Karpas-422 (cell line): ENCODE measurements at regions not wholly inside any gene's neighbourhood (a gene's known extent, or its start where the extent isn't known, plus 50 kb on each side); places are given as distances from the start of the nearest gene placed in this dataset.

Experiments
- DNase-seq: peaks from one replicate; pipeline ENCODE4 v3.0.0-alpha.2; 2015
- H2AFZ ChIP-seq: fragments of 200-600 bp; sonication (generic); 2 replicates; pipeline ENCODE4 v1.6.1; 2014; ENCODE audit warnings: antibody characterized with exemption, low read length, mixed read lengths
- H3K27ac ChIP-seq: fragments of 200-600 bp; sonication (generic); 2 replicates; pipeline ENCODE4 v1.5.1; 2014; ENCODE audit warnings: mild to moderate bottlenecking, low read length, moderate library complexity
- H3K27me3 ChIP-seq: fragments of 200-600 bp; sonication (generic); 2 replicates; pipeline ENCODE4 v1.6.1; 2014; ENCODE audit warnings: low read length, mixed read lengths
- H3K36me3 ChIP-seq: fragments of 200-600 bp; sonication (generic); 2 replicates; pipeline ENCODE4 v1.6.1; 2014; ENCODE audit warnings: low read length, mixed read lengths; ENCODE audit not compliant: insufficient read depth
- H3K4me1 ChIP-seq: fragments of 200-600 bp; sonication (generic); 2 replicates; pipeline ENCODE4 v1.6.1; 2014; ENCODE audit warnings: mild to moderate bottlenecking, low read length, mixed read lengths
- H3K4me2 ChIP-seq: fragments of 200-600 bp; sonication (generic); 2 replicates; pipeline ENCODE4 v1.6.1; 2014; ENCODE audit warnings: low read length, low read depth, mild to moderate bottlenecking; ENCODE audit not compliant: poor library complexity, severe bottlenecking
- H3K4me3 ChIP-seq: fragments of 200-600 bp; sonication (generic); 2 replicates; pipeline ENCODE4 v1.5.1; 2014; ENCODE audit warnings: mild to moderate bottlenecking, antibody characterized with exemption, low read length, mixed read lengths
- H3K79me2 ChIP-seq: fragments of 200-600 bp; sonication (generic); 2 replicates; pipeline ENCODE4 v1.6.1; 2014; ENCODE audit warnings: mild to moderate bottlenecking, low read length, mixed read lengths
- H3K9ac ChIP-seq: fragments of 200-600 bp; sonication (generic); 2 replicates; pipeline ENCODE4 v1.6.0; 2014; ENCODE audit warnings: low read length
- H3K9me2 ChIP-seq: fragments of 200-600 bp; sonication (generic), shearing (Covaris generic); replicated peaks from 2 replicates; pipeline ENCODE4 v1.6.0; 2014; ENCODE audit warnings: mild to moderate bottlenecking, low read length, moderate library complexity; ENCODE audit not compliant: insufficient read depth
- H3K9me3 ChIP-seq: fragments of 300-700, 200-600 bp; sonication (generic); 2 replicates; pipeline ENCODE4 v1.6.1; 2014; ENCODE audit warnings: low read length, mixed read lengths
- H4K20me1 ChIP-seq: fragments of 200-600 bp; sonication (generic); 2 replicates; pipeline ENCODE4 v1.6.1; 2014; ENCODE audit warnings: mild to moderate bottlenecking, antibody characterized with exemption, low read length, low read depth; ENCODE audit not compliant: insufficient read depth

GRCh38 chr12:4068981-4069669 is 195.9 kb upstream of the PARP11 start:
- no peaks in the 10 kb centered on the region for H3K9me3 ChIP-seq
- H2AFZ ChIP-seq = no peak overlapping the region
- no peak overlapping the region for H3K4me3 ChIP-seq
- no peaks in the 10 kb centered on the region for H4K20me1 ChIP-seq
- no peak overlapping the region for H3K4me2 ChIP-seq
- no peaks in the 10 kb centered on the region for H3K4me1 ChIP-seq
- no peaks in the 10 kb centered on the region for H3K9me2 ChIP-seq
- 0 out of 2 replicates have a peak, but pooled peaks cover 2% of the 10 kb centered on the region for H3K27me3 ChIP-seq
- H3K36me3 ChIP-seq = no peaks in the 10 kb centered on the region
- H3K79me2 ChIP-seq = no peaks in the 10 kb centered on the region
- H3K27ac ChIP-seq = no peak overlapping the region
- DNase-seq = no peak
- no peak overlapping the region for H3K9ac ChIP-seq

- H3K4me1 ChIP-seq = no peaks in the 10 kb centered on the region
- H3K9ac ChIP-seq = no peak overlapping the region
- H3K27ac ChIP-seq = no peak overlapping the region
- no peak overlapping the region for H3K4me3 ChIP-seq
- no peaks in the 10 kb centered on the region for H3K36me3 ChIP-seq
- H3K79me2 ChIP-seq = no peaks in the 10 kb centered on the region
- H2AFZ ChIP-seq = no peak overlapping the region
- 0 out of 2 replicates have a peak, but pooled peaks cover 2% of the 10 kb centered on the region for H3K27me3 ChIP-seq
- no peak overlapping the region for H3K4me2 ChIP-seq
- H3K9me2 ChIP-seq = no peaks in the 10 kb centered on the region
- DNase-seq = no peak
- H3K9me3 ChIP-seq = no peaks in the 10 kb centered on the region
- H4K20me1 ChIP-seq = no peaks in the 10 kb centered on the region
These were observed 190.8 kb upstream of the PARP11 start for GRCh38 chr12:4064008-4064407.

DNA sequence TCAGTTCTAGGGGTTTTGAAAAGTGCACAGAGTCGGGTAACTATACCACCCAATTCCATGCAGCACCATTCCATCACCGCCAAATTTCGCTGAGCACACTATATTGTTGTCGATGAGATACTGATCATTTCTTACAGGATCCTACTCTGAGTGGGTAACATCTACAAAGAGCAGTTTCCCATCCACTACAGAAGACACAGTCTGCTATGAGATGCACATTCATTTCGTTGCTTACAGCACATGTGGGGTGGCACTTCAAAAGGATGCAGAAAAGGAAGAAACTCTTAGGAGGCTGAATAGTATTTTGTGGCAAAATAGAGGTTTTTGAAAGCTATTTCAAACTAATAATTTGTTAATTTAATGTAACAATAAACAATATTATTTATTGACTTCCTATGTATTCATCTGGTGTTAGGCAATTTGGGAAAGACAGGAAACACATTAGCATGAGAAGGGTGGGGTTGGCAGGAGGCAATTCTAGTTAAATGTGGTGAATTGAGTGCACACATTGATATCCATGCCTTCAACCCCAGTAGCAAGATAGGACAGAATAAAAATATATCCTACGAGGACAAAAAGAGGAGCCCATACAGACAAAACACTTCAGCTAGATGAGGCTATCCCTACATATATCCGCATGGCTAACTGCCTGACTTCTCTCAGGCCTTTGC is 186.8 kb upstream of the PARP11 start:
- no peaks in the 10 kb centered on the region for H3K79me2 ChIP-seq
- no peak overlapping the region for H3K9ac ChIP-seq
- no peak for DNase-seq
- no peaks in the 10 kb centered on the region for H3K9me2 ChIP-seq
- H3K9me3 ChIP-seq = no peaks in the 10 kb centered on the region
- H3K4me2 ChIP-seq = no peak overlapping the region
- no peaks in the 10 kb centered on the region for H3K27me3 ChIP-seq
- no peaks in the 10 kb centered on the region for H4K20me1 ChIP-seq
- no peak overlapping the region for H3K27ac ChIP-seq
- H3K36me3 ChIP-seq = no peaks in the 10 kb centered on the region
- no peak overlapping the region for H3K4me3 ChIP-seq
- H3K4me1 ChIP-seq = no peaks in the 10 kb centered on the region
- no peak overlapping the region for H2AFZ ChIP-seq

GRCh38 chr12:4056910-4057845 is 184.0 kb upstream of the PARP11 start:
- H3K9ac ChIP-seq = no peak overlapping the region
- H3K9me2 ChIP-seq = no peaks in the 10 kb centered on the region
- no peaks in the 10 kb centered on the region for H3K9me3 ChIP-seq
- H3K27ac ChIP-seq = no peak overlapping the region
- no peaks in the 10 kb centered on the region for H4K20me1 ChIP-seq
- H3K27me3 ChIP-seq = no peaks in the 10 kb centered on the region
- no peak for DNase-seq
- no peak overlapping the region for H3K4me2 ChIP-seq
- H3K36me3 ChIP-seq = no peaks in the 10 kb centered on the region
- no peak overlapping the region for H2AFZ ChIP-seq
- H3K79me2 ChIP-seq = no peaks in the 10 kb centered on the region
- H3K4me1 ChIP-seq = no peaks in the 10 kb centered on the region
- no peak overlapping the region for H3K4me3 ChIP-seq

- H3K27me3 ChIP-seq = no peaks in the 10 kb centered on the region
- no peak overlapping the region for H3K4me3 ChIP-seq
- no peak overlapping the region for H3K4me2 ChIP-seq
- H4K20me1 ChIP-seq = no peaks in the 10 kb centered on the region
- H3K9ac ChIP-seq = no peak overlapping the region
- H3K36me3 ChIP-seq = no peaks in the 10 kb centered on the region
- no peaks in the 10 kb centered on the region for H3K4me1 ChIP-seq
- H3K9me2 ChIP-seq = no peaks in the 10 kb centered on the region
- H3K9me3 ChIP-seq = no peaks in the 10 kb centered on the region
- no peak overlapping the region for H2AFZ ChIP-seq
- H3K79me2 ChIP-seq = no peaks in the 10 kb centered on the region
- no peak overlapping the region for H3K27ac ChIP-seq
- no peak for DNase-seq
These were observed 181.4 kb upstream of the PARP11 start for GRCh38 chr12:4054630-4055029.

DNA sequence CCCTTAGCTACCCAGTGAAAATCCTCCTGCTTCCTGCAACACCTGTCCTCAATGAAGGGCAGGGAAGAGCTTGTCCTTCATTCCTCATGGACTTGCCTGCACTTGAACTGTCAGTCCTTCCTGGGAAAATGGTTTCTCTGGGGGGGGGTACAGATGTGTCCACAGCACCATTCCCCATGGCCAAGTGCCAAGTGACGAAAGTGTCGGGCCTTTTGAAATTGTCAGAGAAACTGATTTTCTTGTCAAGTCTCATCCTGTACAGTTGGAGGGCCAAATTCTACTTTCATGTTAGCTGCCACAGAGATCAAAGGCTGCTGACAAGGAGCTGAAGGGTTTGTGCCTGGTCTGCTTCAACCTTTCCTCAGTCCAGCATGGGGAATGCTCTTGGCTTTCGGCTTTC is 179.5 kb upstream of the PARP11 start:
- Histone ChIP-seq H3K36me3 (no peaks in the 10 kb centered on the region), H4K20me1 (no peaks in the 10 kb centered on the region), H3K9me3 (no peaks in the 10 kb centered on the region), H3K4me1 (no peaks in the 10 kb centered on the region), H3K27ac (no peak overlapping the region), H3K4me3 (no peak overlapping the region), H2AFZ (no peak overlapping the region), H3K79me2 (no peaks in the 10 kb centered on the region), H3K27me3 (no peaks in the 10 kb centered on the region), H3K4me2 (no peak overlapping the region), H3K9ac (no peak overlapping the region), H3K9me2 (no peaks in the 10 kb centered on the region)
- DNase-seq = no peak

DNA sequence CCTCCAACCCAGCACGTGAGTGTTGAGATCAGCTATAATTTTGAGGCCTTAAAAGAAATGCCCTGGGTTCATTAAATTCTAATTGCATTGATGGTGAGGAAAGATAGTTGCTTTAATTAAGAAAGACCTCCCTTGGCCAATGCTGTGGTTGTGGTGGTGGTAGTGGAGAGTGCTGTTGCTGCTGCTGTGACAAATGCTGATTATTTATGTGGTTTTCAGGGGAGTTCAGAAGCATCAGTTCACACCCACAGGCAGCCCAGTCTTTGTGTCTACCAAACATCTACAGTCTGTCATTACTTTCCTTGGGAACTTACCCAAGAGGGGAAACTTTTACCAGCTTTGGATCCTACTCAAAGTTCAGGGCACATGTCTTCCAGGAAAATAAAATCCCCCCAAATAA is 178.4 kb upstream of the PARP11 start:
- H3K4me3 ChIP-seq = no peak overlapping the region
- no peaks in the 10 kb centered on the region for H3K36me3 ChIP-seq
- H3K27ac ChIP-seq = no peak overlapping the region
- no peak for DNase-seq
- no peaks in the 10 kb centered on the region for H3K27me3 ChIP-seq
- no peaks in the 10 kb centered on the region for H3K79me2 ChIP-seq
- no peak overlapping the region for H3K9ac ChIP-seq
- H4K20me1 ChIP-seq = no peaks in the 10 kb centered on the region
- no peak overlapping the region for H2AFZ ChIP-seq
- H3K9me3 ChIP-seq = no peaks in the 10 kb centered on the region
- no peaks in the 10 kb centered on the region for H3K4me1 ChIP-seq
- H3K4me2 ChIP-seq = no peak overlapping the region
- no peaks in the 10 kb centered on the region for H3K9me2 ChIP-seq

DNA sequence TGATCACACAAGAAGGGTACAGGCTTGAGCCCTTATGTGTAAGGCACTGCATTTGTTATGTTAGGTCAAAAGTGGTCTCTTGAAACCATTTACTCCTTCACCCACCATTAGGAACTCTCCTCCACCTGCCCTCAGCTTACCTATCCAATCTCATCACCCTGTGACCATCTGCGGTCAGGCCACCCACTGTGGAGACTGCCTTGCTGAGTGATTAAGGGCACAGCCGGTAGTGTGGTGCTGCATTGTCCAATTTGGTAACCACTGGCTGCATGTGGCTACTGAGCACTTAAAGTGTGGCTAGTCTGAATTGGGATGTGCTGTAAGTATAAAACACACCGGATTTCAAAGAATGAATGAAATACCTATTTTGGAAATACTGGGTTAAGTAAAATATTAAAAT is 177.1 kb upstream of the PARP11 start:
- Histone ChIP-seq H3K9me3 (no peaks in the 10 kb centered on the region), H3K27me3 (no peaks in the 10 kb centered on the region), H3K9ac (no peak overlapping the region), H3K4me3 (no peak overlapping the region), H3K27ac (no peak overlapping the region), H3K79me2 (no peaks in the 10 kb centered on the region), H4K20me1 (no peaks in the 10 kb centered on the region), H3K36me3 (no peaks in the 10 kb centered on the region), H2AFZ (no peak overlapping the region), H3K9me2 (no peaks in the 10 kb centered on the region), H3K4me2 (no peak overlapping the region), H3K4me1 (no peaks in the 10 kb centered on the region)
- no peak for DNase-seq
